Activated CD8-positive, alpha-beta T cell treated with anti-CD3 and anti-CD28 coated beads for 36 hours (primary cell): ENCODE measurements at regions not wholly inside any gene's neighbourhood (a gene's known extent, or its start where the extent isn't known, plus 50 kb on each side); places are given as distances from the start of the nearest gene placed in this dataset.
"Not testable (repeated sequence)": the region's sequence is repeated elsewhere in the genome, so short reads cannot be mapped to it uniquely, and the experiment has no call there.

ENCODE experiments used
- ATAC-seq: fragments of 200-7000 bp; cut with Tn5 transposase; one replicate; pipeline ENCODE4 v1.10.0; 2021; ENCODE audit warnings: mild to moderate bottlenecking, moderate library complexity
- CTCF ChIA-PET: fragments of 350-600 bp; sonication (Branson Sonifier 250); formaldehyde crosslinking; loops from one replicate; lab custom pipeline; 2021; ENCODE audit warnings: antibody characterized with exemption; lab: Charles Lee
- POLR2A ChIA-PET: fragments of 350-600 bp; sonication (Branson Sonifier 250); formaldehyde crosslinking; loops from one replicate; lab custom pipeline; 2021; ENCODE audit warnings: antibody characterized with exemption; lab: Charles Lee
- DNase-seq: peaks from one replicate; pipeline ENCODE4 v3.0.0-alpha.2; 2020
- H3K27ac Mint-ChIP-seq: one replicate; pipeline ENCODE4 v1.8.0; 2021; ENCODE audit warnings: mild to moderate bottlenecking, mixed read lengths
- H3K27me3 Mint-ChIP-seq: one replicate; pipeline ENCODE4 v1.8.0; 2021; ENCODE audit warnings: mixed read lengths
- H3K36me3 Mint-ChIP-seq: one replicate; pipeline ENCODE4 v1.8.0; 2021; ENCODE audit warnings: low read depth, mixed read lengths
- H3K4me1 Mint-ChIP-seq: one replicate; pipeline ENCODE4 v1.8.0; 2021; ENCODE audit warnings: low read depth, mixed read lengths
- H3K4me3 Mint-ChIP-seq: one replicate; pipeline ENCODE4 v1.8.0; 2021; ENCODE audit warnings: mild to moderate bottlenecking, moderate library complexity, mixed read lengths
- H3K9me3 Mint-ChIP-seq: one replicate; pipeline ENCODE4 v1.8.0; 2021; ENCODE audit warnings: mixed read lengths
- CTCF ChIP-seq: fragments of 200-600 bp; IDR thresholded peaks from one replicate; pipeline ENCODE4 v1.8.0; 2022; ENCODE audit warnings: antibody characterized with exemption, mild to moderate bottlenecking
- intact Hi-C: fragments of 100-400 bp; cut with micrococcal nuclease; formaldehyde crosslinking; loops from one replicate; pipeline ENCODE4 v1.10.0; 2022

- H3K27ac Mint-ChIP-seq, result no peak overlapping the region
- H3K36me3 Mint-ChIP-seq, result no peaks in the 10 kb centered on the region
- intact Hi-C loops, result no loop called here
- H3K27me3 Mint-ChIP-seq, result no peaks in the 10 kb centered on the region
- no peak for ATAC-seq
- POLR2A ChIA-PET, result no interaction called here
- no peak for TF ChIP-seq CTCF
- no peak overlapping the region for H3K4me3 Mint-ChIP-seq
- H3K4me1 Mint-ChIP-seq, result no peaks in the 10 kb centered on the region
- H3K9me3 Mint-ChIP-seq, result no peaks in the 10 kb centered on the region
- CTCF ChIA-PET, result interaction anchor here (1.0 to 1.2 kb wide), 2 partner anchors 11 to 28 kb away, joined by 3 read pairs; no protein-coding TSS in a partner anchor
- DNase-seq, result no peak
Observed at GRCh38 chr5:52148679-52149078, 639.0 kb upstream of the ITGA1 start.

- no peaks in the 10 kb centered on the region for H3K36me3 Mint-ChIP-seq
- intact Hi-C loops, result no loop called here
- H3K9me3 Mint-ChIP-seq, result no peaks in the 10 kb centered on the region
- no peak overlapping the region for H3K27ac Mint-ChIP-seq
- CTCF ChIA-PET, result no interaction called here
- DNase-seq (no peak), ATAC-seq (no peak)
- no peak overlapping the region for H3K4me3 Mint-ChIP-seq
- POLR2A ChIA-PET, result no interaction called here
- no peak for TF ChIP-seq CTCF
- H3K4me1 Mint-ChIP-seq, result no peaks in the 10 kb centered on the region
- H3K27me3 Mint-ChIP-seq, result no peaks in the 10 kb centered on the region
Observed at GRCh38 chr5:52150501-52150900, 637.2 kb upstream of the ITGA1 start.

GRCh38 chr5:52156809-52157208 is 630.9 kb upstream of the ITGA1 start:
- H3K9me3 Mint-ChIP-seq, intact Hi-C loops, ATAC-seq, CTCF ChIA-PET, H3K27ac Mint-ChIP-seq, H3K4me1 Mint-ChIP-seq, H3K27me3 Mint-ChIP-seq, DNase-seq, H3K4me3 Mint-ChIP-seq, H3K36me3 Mint-ChIP-seq, POLR2A ChIA-PET: not testable (repeated sequence)

- ATAC-seq, H3K27ac Mint-ChIP-seq, H3K4me3 Mint-ChIP-seq, H3K9me3 Mint-ChIP-seq, POLR2A ChIA-PET, H3K4me1 Mint-ChIP-seq, intact Hi-C loops, CTCF ChIA-PET, H3K27me3 Mint-ChIP-seq, H3K36me3 Mint-ChIP-seq, DNase-seq: not testable (repeated sequence)
Observed at GRCh38 chr5:52165806-52166205, 621.9 kb upstream of the ITGA1 start.

GRCh38 chr5:52173133-52173532 is 614.6 kb upstream of the ITGA1 start:
- Mint-ChIP-seq H3K9me3 (no peaks in the 10 kb centered on the region), H3K36me3 (no peaks in the 10 kb centered on the region), H3K4me1 (no peaks in the 10 kb centered on the region), H3K27me3 (no peaks in the 10 kb centered on the region), H3K4me3 (no peak overlapping the region), H3K27ac (no peak overlapping the region)
- DNase-seq (no peak), ATAC-seq (no peak)
- CTCF ChIA-PET, result interaction anchor here (0.5 kb wide), 1 partner anchor 29 kb away, joined by 3 read pairs; no protein-coding TSS in a partner anchor
- no peak for TF ChIP-seq CTCF
- POLR2A ChIA-PET, result no interaction called here
- intact Hi-C loops, result no loop called here

GRCh38 chr5:52177193-52177592 is 610.5 kb upstream of the ITGA1 start:
- no peak for TF ChIP-seq CTCF
- ATAC-seq (no peak), DNase-seq (no peak)
- Mint-ChIP-seq H3K4me3 (no peak overlapping the region), H3K27me3 (no peaks in the 10 kb centered on the region), H3K36me3 (no peaks in the 10 kb centered on the region), H3K27ac (no peak overlapping the region), H3K9me3 (no peaks in the 10 kb centered on the region), H3K4me1 (no peaks in the 10 kb centered on the region)
- POLR2A ChIA-PET, result no interaction called here
- CTCF ChIA-PET, result interaction anchor here (0.6 kb wide), 1 partner anchor 29 kb away, joined by 3 read pairs; no protein-coding TSS in a partner anchor
- intact Hi-C loops, result no loop called here
